Fibroblast of villous mesenchyme (primary cell): ENCODE measurements at regions not wholly inside any gene's neighbourhood (a gene's known extent, or its start where the extent isn't known, plus 50 kb on each side); places are given as distances from the start of the nearest gene placed in this dataset.

Source experiments
- DNase-seq: peaks from one replicate; pipeline ENCODE4 v3.0.0-alpha.2; 2010; ENCODE audit warnings: low read depth
- H3K4me3 ChIP-seq: 2 replicates; pipeline ENCODE4 v1.5.1; 2011; ENCODE audit warnings: low read depth, mild to moderate bottlenecking, low read length
- CTCF ChIP-seq: IDR thresholded peaks from 2 replicates; pipeline ENCODE4 v1.5.1; 2012; ENCODE audit warnings: low read depth, mild to moderate bottlenecking, low read length; ENCODE audit not compliant: insufficient read depth

GRCh38 chr22:49189871-49190270 lies 637.8 kb downstream of the BRD1 start:
- DNase-seq, result no peak
- H3K4me3 ChIP-seq, result no peak overlapping the region
- no peak for TF ChIP-seq CTCF

GRCh38 chr22:49188591-49188990 lies 639.1 kb downstream of the BRD1 start:
- DNase-seq, result no peak
- TF ChIP-seq CTCF, result no peak
- no peak overlapping the region for H3K4me3 ChIP-seq

GRCh38 chr22:49188091-49188490 lies 639.6 kb downstream of the BRD1 start:
- H3K4me3 ChIP-seq, result no peak overlapping the region
- no peak for TF ChIP-seq CTCF

GRCh38 chr22:49186762-49187161 lies 640.9 kb downstream of the BRD1 start:
- no peak for DNase-seq
- no peak for TF ChIP-seq CTCF
- no peak overlapping the region for H3K4me3 ChIP-seq

More at GRCh38 chr22:49188091-49188490, 639.6 kb downstream of the BRD1 start:
- no peak for DNase-seq

GRCh38 chr22:49186293-49186692 lies 641.4 kb downstream of the BRD1 start:
- no peak for DNase-seq
- no peak overlapping the region for H3K4me3 ChIP-seq
- TF ChIP-seq CTCF, result no peak

GRCh38 chr22:49185312-49185969 lies 642.2 kb downstream of the BRD1 start:
- no peak for DNase-seq
- no peak overlapping the region for H3K4me3 ChIP-seq
- no peak for TF ChIP-seq CTCF

GRCh38 chr22:49184736-49185135 lies 642.9 kb downstream of the BRD1 start:
- no peak for DNase-seq
- no peak overlapping the region for H3K4me3 ChIP-seq
- TF ChIP-seq CTCF, result no peak
